GM21786 (cell line): ENCODE measurements at regions not wholly inside any gene's neighbourhood (a gene's known extent, or its start where the extent isn't known, plus 50 kb on each side); places are given as distances from the start of the nearest gene placed in this dataset.
A peak's percentile ranks its signal among the peaks of the same experiment; 100 is the strongest.
"Not testable (repeated sequence)": the region's sequence is repeated elsewhere in the genome, so short reads cannot be mapped to it uniquely, and the experiment has no call there.

Source experiments
- ATAC-seq: cut with Tn5 transposase; IDR thresholded peaks from one replicate; pipeline ENCODE4 v1.9.1; 2021; ENCODE audit not compliant: unreplicated experiment

GRCh38 chr1:96865731-96866685 is 144.4 kb downstream of the PTBP2 start:
- ATAC-seq: no peak

- ATAC-seq: no peak
These were observed 151.2 kb downstream of the PTBP2 start for GRCh38 chr1:96872757-96873156.

- no peak for ATAC-seq
These were observed 157.1 kb downstream of the PTBP2 start for GRCh38 chr1:96878640-96879039.

GRCh38 chr1:96880626-96881025 is 159.0 kb downstream of the PTBP2 start:
- no peak for ATAC-seq

GRCh38 chr1:96882096-96882495 is 160.5 kb downstream of the PTBP2 start:
- no peak for ATAC-seq

GRCh38 chr1:96886474-96886873 is 164.9 kb downstream of the PTBP2 start:
- no peak for ATAC-seq

- no peak for ATAC-seq
These were observed 165.9 kb downstream of the PTBP2 start for GRCh38 chr1:96887501-96887900.

GRCh38 chr1:96901783-96902363 is 180.3 kb downstream of the PTBP2 start:
- no peak for ATAC-seq

GRCh38 chr1:96912248-96912647 is 190.7 kb downstream of the PTBP2 start:
- no peak for ATAC-seq

- not testable (repeated sequence) for ATAC-seq
These were observed 194.1 kb downstream of the PTBP2 start for GRCh38 chr1:96915701-96916100.

- ATAC-seq: no peak
These were observed 196.8 kb downstream of the PTBP2 start for GRCh38 chr1:96918406-96918805.

- no peak for ATAC-seq
These were observed 200.6 kb downstream of the PTBP2 start for GRCh38 chr1:96922181-96922580.

- ATAC-seq: no peak
These were observed 202.2 kb downstream of the PTBP2 start for GRCh38 chr1:96923753-96924152.

GRCh38 chr1:96926176-96926575 is 204.6 kb downstream of the PTBP2 start:
- no peak for ATAC-seq

- no peak for ATAC-seq
These were observed 205.5 kb downstream of the PTBP2 start for GRCh38 chr1:96927125-96927524.

GRCh38 chr1:96931136-96931535 is 209.6 kb downstream of the PTBP2 start:
- ATAC-seq: no peak

GRCh38 chr1:96934282-96934681 is 212.7 kb downstream of the PTBP2 start:
- no peak for ATAC-seq

- no peak for ATAC-seq
These were observed 223.0 kb downstream of the PTBP2 start for GRCh38 chr1:96944432-96945092.

- no peak for ATAC-seq
These were observed 224.0 kb downstream of the PTBP2 start for GRCh38 chr1:96945509-96946084.

- ATAC-seq: peak; percentile 52
These were observed 233.9 kb downstream of the PTBP2 start for GRCh38 chr1:96955307-96956012.

GRCh38 chr1:96962216-96962615 is 240.6 kb downstream of the PTBP2 start:
- no peak for ATAC-seq
